ENCODE measurements at regions not wholly inside any gene's neighbourhood (a gene's known extent, or its start where the extent isn't known, plus 50 kb on each side); places are given as distances from the start of the nearest gene placed in this dataset.

- TF ChIP-seq CTCF (IDR thresholded peaks at IDR 0.05; ENCODE audit: low read depth, low read length), result no peak
- DNase-seq (ENCODE audit: low read depth in 2 of 2), result no peak
Observed at GRCh38 chr19:33963514-33963913, 166.8 kb downstream of the KCTD15 start.

GRCh38 chr19:33971073-33971472, 174.4 kb downstream of the KCTD15 start:
- DNase-seq (ENCODE audit: low read depth in 2 of 2), result no peak
- no peak overlapping the region for H3K4me3 ChIP-seq (replicated peaks in 1 of 2; ENCODE audit: low read depth in 2 of 2, low read length in 2 of 2)
- TF ChIP-seq CTCF (IDR thresholded peaks at IDR 0.05; ENCODE audit: low read depth, low read length), result no peak

More at GRCh38 chr19:33963514-33963913, 166.8 kb downstream of the KCTD15 start:
- no peak overlapping the region for H3K4me3 ChIP-seq (replicated peaks in 1 of 2; ENCODE audit: low read depth in 2 of 2, low read length in 2 of 2)

DNA sequence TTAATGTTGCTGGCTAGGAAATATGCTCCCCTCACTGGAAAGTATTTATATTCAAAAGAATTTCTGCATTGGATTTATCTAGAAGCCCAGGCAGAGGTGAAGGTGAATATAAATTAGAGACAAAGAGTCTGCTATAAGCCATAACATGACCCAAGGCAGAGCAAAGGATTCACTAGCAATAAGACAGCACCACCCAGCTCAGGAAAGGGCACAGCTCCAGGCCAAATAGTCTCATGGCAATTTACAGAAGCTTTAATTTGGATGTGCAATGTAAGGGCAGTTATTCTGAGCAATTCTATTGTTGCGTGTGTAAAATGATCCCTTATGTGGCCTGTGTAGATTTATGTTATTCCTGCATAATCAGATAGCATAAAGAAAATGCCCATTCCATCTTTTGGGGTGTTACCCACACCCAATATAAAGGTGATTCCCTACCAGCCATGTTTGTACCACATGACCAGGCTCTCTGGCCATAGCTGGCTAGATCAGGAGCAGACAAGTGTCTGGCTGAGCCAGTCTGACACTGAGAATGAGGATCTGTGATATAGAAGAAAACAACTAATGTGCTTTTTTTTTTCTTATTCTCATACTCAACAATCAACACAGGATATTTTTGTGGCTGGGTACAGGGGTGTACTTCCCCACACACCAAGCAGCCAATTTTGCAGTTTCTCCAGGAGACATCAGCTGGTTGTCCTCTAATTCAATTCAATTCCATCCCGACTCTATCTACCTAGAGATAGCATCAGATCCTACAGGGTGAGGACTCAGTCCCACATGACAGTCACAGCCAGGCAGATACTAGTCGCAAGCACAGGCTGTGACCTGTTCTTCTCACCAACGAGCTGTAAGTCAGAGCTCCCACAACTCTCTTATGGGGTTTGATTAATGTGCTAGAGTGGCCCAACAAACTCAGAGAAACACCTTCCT, 181.4 kb downstream of the KCTD15 start:
- no peak for DNase-seq (ENCODE audit: low read depth in 2 of 2)
- H3K4me3 ChIP-seq (replicated peaks in 1 of 2; ENCODE audit: low read depth in 2 of 2, low read length in 2 of 2), result no peak overlapping the region
- TF ChIP-seq CTCF (IDR thresholded peaks at IDR 0.05; ENCODE audit: low read depth, low read length), result no peak

- no peak overlapping the region for H3K4me3 ChIP-seq (replicated peaks in 1 of 2; ENCODE audit: low read depth in 2 of 2, low read length in 2 of 2)
- no peak for TF ChIP-seq CTCF (IDR thresholded peaks at IDR 0.05; ENCODE audit: low read depth, low read length)
- no peak for DNase-seq (ENCODE audit: low read depth in 2 of 2)
Observed at GRCh38 chr19:33982706-33983105, 186.0 kb downstream of the KCTD15 start.

DNA sequence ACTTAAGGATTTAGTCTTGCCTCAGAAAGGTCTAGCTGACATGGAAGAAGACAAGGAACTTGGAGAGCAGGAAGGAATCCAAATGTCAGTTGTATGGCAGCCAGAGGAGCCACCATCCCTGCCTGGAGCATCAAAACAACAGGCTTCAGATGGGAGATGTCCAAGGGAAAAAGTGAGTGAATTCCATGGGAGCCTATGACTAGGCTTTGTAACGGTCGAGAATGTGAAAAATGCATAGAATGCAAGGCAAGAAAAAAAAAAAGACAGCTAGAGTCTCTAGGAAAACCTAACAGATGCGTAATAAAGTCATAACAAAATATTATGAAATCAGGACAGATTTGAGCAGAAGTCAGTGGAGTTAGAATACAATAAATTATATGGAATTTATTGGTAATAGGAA, 183.7 kb upstream of the LSM14A start:
- no peak overlapping the region for H3K4me3 ChIP-seq (replicated peaks in 1 of 2; ENCODE audit: low read depth in 2 of 2, low read length in 2 of 2)
- DNase-seq (ENCODE audit: low read depth in 2 of 2), result peak in 1 of 2 donors; percentile 21
- TF ChIP-seq CTCF (IDR thresholded peaks at IDR 0.05; ENCODE audit: low read depth, low read length), result no peak

DNA sequence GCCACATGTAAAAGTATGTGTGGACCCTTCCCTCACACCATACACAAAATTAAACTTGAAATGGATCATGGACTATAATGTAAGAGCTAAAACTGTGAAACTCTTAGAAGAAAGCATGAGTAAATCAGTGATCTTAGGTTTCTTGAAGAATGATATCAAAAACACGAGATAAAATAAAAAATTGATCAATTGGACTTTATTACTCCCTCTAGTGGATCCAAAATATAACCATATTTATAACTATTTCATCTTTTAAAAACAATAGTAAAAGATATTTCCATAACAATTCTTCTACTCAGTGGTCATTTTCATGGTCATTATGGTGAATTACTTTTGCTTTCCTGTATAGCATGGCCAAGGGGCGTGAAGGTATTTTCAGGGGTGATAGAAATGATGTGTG, 174.6 kb upstream of the LSM14A start:
- peak in 1 of 2 donors; percentile 8 for DNase-seq (ENCODE audit: low read depth in 2 of 2)
- H3K4me3 ChIP-seq (replicated peaks in 1 of 2; ENCODE audit: low read depth in 2 of 2, low read length in 2 of 2), result no peak overlapping the region
- no peak for TF ChIP-seq CTCF (IDR thresholded peaks at IDR 0.05; ENCODE audit: low read depth, low read length)
